Endothelial cell of umbilical vein (primary cell): ENCODE measurements at regions not wholly inside any gene's neighbourhood (a gene's known extent, or its start where the extent isn't known, plus 50 kb on each side); places are given as distances from the start of the nearest gene placed in this dataset.

Source experiments
- BruUV-seq: library from RNA; stranded (reverse); fragments of 400-500 nt; replicated peaks from 2 replicates; lab custom pipeline; 2021; lab: Mats Ljungman, UMichigan
- CTCF ChIA-PET: fragments of 300-600, 350-600 bp; sonication (Branson Sonifier 250); formaldehyde crosslinking; loops from one replicate; lab custom pipeline; 2021; ENCODE audit warnings: antibody characterized with exemption, inconsistent platforms; lab: Charles Lee
- POLR2A ChIA-PET: fragments of 300-600, 350-600 bp; sonication (Branson Sonifier 250); formaldehyde crosslinking; loops from one replicate; lab custom pipeline; 2021; ENCODE audit warnings: antibody characterized with exemption, inconsistent platforms; lab: Charles Lee
- DNase-seq: peaks from one replicate; pipeline ENCODE4 v3.0.0-alpha.2; 2011; ENCODE audit warnings: low read depth, low spot score
- FAIRE-seq: peaks from 2 replicates; lab custom pipeline; 2011; peaks lifted over from hg19 to GRCh38; lab: Jason Lieb, UNC
- H2AFZ ChIP-seq: 2 replicates; pipeline ENCODE4 v1.6.0; 2012; ENCODE audit warnings: low read depth, low read length, control low read depth, inconsistent platforms
- H3K27ac ChIP-seq: 2 replicates; pipeline ENCODE4 v1.5.1; 2011; ENCODE audit warnings: low read depth, mild to moderate bottlenecking, control low read depth, low read length, moderate library complexity; ENCODE audit not compliant: insufficient read depth
- H3K27me3 ChIP-seq, 2 experiments: 2 replicates each; pipeline versions ENCODE4 v1.6.0 to v1.6.1; 2011; ENCODE audit warnings: low read length in 2 of 2, mixed read lengths in 1 of 2; ENCODE audit not compliant: control insufficient read depth in 2 of 2, insufficient read depth in 2 of 2
- H3K36me3 ChIP-seq, 2 experiments: 2 replicates in 1 of 2; 3 replicates in 1 of 2; pipeline ENCODE4 v1.5.1; 2011; ENCODE audit warnings: low read length in 2 of 2, mild to moderate bottlenecking in 1 of 2, moderate library complexity in 1 of 2; ENCODE audit not compliant: control insufficient read depth in 2 of 2, insufficient read depth in 2 of 2; ENCODE audit errors: extremely low read depth in 1 of 2
- H3K4me1 ChIP-seq: 3 replicates; pipeline ENCODE4 v1.5.1; 2011; ENCODE audit warnings: mild to moderate bottlenecking, low read length; ENCODE audit not compliant: control insufficient read depth, insufficient read depth; ENCODE audit errors: extremely low read depth
- H3K4me2 ChIP-seq: 2 replicates; pipeline ENCODE4 v1.6.1; 2011; ENCODE audit warnings: low read length, control low read depth, mixed read lengths; ENCODE audit not compliant: insufficient read depth
- H3K4me3 ChIP-seq, 3 experiments: fragments of 200-600 bp in 1 of 3; sonication (generic), shearing (Covaris generic) in 1 of 3; replicated peaks in 1 of 3; 2 replicates each; pipeline ENCODE4 v1.5.1; 2011 to 2016; ENCODE audit warnings: control low read depth in 3 of 3, low read length in 3 of 3, mild to moderate bottlenecking in 2 of 3, inconsistent platforms in 1 of 3, low read depth in 1 of 3, moderate library complexity in 1 of 3; ENCODE audit not compliant: insufficient read depth in 1 of 3
- H3K79me2 ChIP-seq: 2 replicates; pipeline ENCODE4 v1.6.0; 2012; ENCODE audit warnings: low read length, inconsistent platforms; ENCODE audit not compliant: control insufficient read depth, insufficient read depth
- H3K9ac ChIP-seq: replicated peaks from 2 replicates; pipeline ENCODE3; 2011; ENCODE audit warnings: low read length, control low read depth; ENCODE audit not compliant: insufficient read depth; ENCODE audit errors: extremely low read depth
- H3K9me1 ChIP-seq: replicated peaks from 3 replicates; pipeline ENCODE4 v1.6.0; 2011; ENCODE audit warnings: mild to moderate bottlenecking, low read length; ENCODE audit not compliant: control insufficient read depth, insufficient read depth; ENCODE audit errors: extremely low read depth
- H3K9me3 ChIP-seq: replicated peaks from 2 replicates; pipeline ENCODE4 v1.5.1; 2012; ENCODE audit warnings: low read length, inconsistent platforms; ENCODE audit not compliant: control insufficient read depth, insufficient read depth
- H4K20me1 ChIP-seq: replicated peaks from 2 replicates; pipeline ENCODE3; 2011; ENCODE audit warnings: mild to moderate bottlenecking, low read length; ENCODE audit not compliant: control insufficient read depth, insufficient read depth; ENCODE audit errors: extremely low read depth
- CTCF ChIP-seq, 2 donors: IDR thresholded peaks; 1 replicate in 1 of 2; 2 replicates in 1 of 2; pipeline ENCODE4 v1.5.1; 2011; ENCODE audit warnings: low read length in 2 of 2, mild to moderate bottlenecking in 2 of 2, moderate library complexity in 2 of 2, control low read depth in 1 of 2, inconsistent platforms in 1 of 2, low read depth in 1 of 2; ENCODE audit not compliant: insufficient read depth in 1 of 2; ENCODE audit errors: extremely low read depth in 1 of 2
- EZH2 ChIP-seq: IDR thresholded peaks from 2 replicates; pipeline ENCODE4 v1.6.1; 2012; ENCODE audit warnings: borderline replicate concordance, low read depth, mild to moderate bottlenecking, moderate library complexity, low read length, inconsistent platforms; ENCODE audit not compliant: severe bottlenecking
- POLR2A ChIP-seq: IDR thresholded peaks from 2 replicates; pipeline ENCODE4 v1.6.1; 2012; ENCODE audit warnings: low read depth, mild to moderate bottlenecking, control low read depth, low read length
- POLR2AphosphoS5 ChIP-seq: IDR thresholded peaks from 2 replicates; pipeline ENCODE4 v1.6.1; 2012; ENCODE audit warnings: low read depth, mild to moderate bottlenecking, control low read depth, low read length, moderate library complexity; ENCODE audit not compliant: insufficient read depth
- dilution Hi-C: fragments of 300-500 bp; cut with MboI; formaldehyde crosslinking; loops from one replicate; pipeline ENCODE4 v1.15.0; 2019; ENCODE audit warnings: low sequenced_read_pairs; ENCODE audit not compliant: extremely low pct_ligation_motif_present
- intact Hi-C: fragments of 100-400 bp; cut with micrococcal nuclease; formaldehyde crosslinking; loops from one replicate; pipeline ENCODE4 v1.10.0; 2022

GRCh38 chr15:62325597-62325996, 160.5 kb upstream of the C2CD4B start:
- no peaks in the 10 kb centered on the region for H4K20me1 ChIP-seq
- H3K9me1 ChIP-seq, result no peaks in the 10 kb centered on the region
- DNase-seq (no peak), FAIRE-seq (no peak)
- H3K27me3 ChIP-seq, result peaks cover 5 to 7% of the 10 kb centered on the region in 2 experiments
- no peak overlapping the region for H3K9ac ChIP-seq
- ChIA-PET POLR2A (no interaction called here), CTCF (interaction anchor here (0.6 to 1.3 kb wide), 2 partner anchors 12 to 464 kb away, joined by 3 read pairs; no protein-coding TSS in a partner anchor)
- intact Hi-C loops (no loop called here), dilution Hi-C loops (no loop called here)
- H3K9me3 ChIP-seq, result no peaks in the 10 kb centered on the region
- H3K4me1 ChIP-seq, result no peaks in the 10 kb centered on the region
- no peak overlapping the region for H3K4me2 ChIP-seq
- H3K27ac ChIP-seq, result no peak overlapping the region
- no peak overlapping the region for H3K4me3 ChIP-seq
- TF ChIP-seq EZH2, result no peak
- no peaks in the 10 kb centered on the region for H3K36me3 ChIP-seq
- no peak overlapping the region for H2AFZ ChIP-seq
- no peaks in the 10 kb centered on the region for H3K79me2 ChIP-seq
- no TSS peak for BruUV-seq

DNA sequence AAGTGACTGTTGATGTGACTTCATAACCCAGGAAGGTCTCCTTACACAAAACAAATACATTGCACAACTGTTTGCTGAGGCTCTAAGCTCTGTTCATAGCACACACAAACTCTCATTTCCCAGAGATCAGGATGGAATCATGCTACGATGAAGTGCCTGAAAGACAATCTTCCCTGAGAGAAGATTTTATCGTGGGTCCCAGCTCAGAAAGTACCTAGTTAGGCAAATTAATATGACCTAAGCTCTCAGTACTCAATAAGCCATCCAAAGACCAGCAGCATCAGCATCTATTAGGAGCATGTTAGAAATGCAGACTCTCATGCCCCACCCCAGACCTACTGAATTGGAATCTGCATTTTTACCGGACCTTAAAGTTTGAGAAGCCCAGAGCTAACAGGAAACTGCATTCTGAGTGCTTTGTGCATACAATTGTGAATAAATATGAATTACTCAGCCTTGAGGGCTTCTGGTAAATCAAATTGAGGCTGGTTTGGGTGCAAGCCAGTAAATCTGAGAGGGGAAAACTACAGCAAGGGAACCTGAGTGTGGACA, 161.5 kb upstream of the C2CD4B start:
- Histone ChIP-seq H3K9ac (no peak overlapping the region), H3K36me3 (no peaks in the 10 kb centered on the region), H3K9me1 (no peaks in the 10 kb centered on the region), H3K4me2 (no peak overlapping the region), H2AFZ (no peak overlapping the region), H3K4me3 (no peak overlapping the region), H4K20me1 (no peaks in the 10 kb centered on the region), H3K79me2 (no peaks in the 10 kb centered on the region), H3K27ac (no peak overlapping the region), H3K4me1 (no peaks in the 10 kb centered on the region), H3K9me3 (no peaks in the 10 kb centered on the region), H3K27me3 (peaks cover 5 to 7% of the 10 kb centered on the region in 2 experiments)
- DNase-seq, result no peak
- FAIRE-seq, result no peak
- dilution Hi-C loops, result no loop called here
- no peak for TF ChIP-seq POLR2A
- no peak for TF ChIP-seq POLR2AphosphoS5
- no peak for TF ChIP-seq CTCF (IDR thresholded peaks at IDR 0.05; ENCODE audit: extremely low read depth in 1 of 2, insufficient read depth in 1 of 2, low read depth in 1 of 2, low read length in 2 of 2)
- no peak for TF ChIP-seq EZH2
- BruUV-seq, result no TSS peak
- CTCF ChIA-PET, result interaction anchor here (1.3 kb wide), 1 partner anchor 13 kb away, joined by 3 read pairs; no protein-coding TSS in a partner anchor
- intact Hi-C loops, result no loop called here
- POLR2A ChIA-PET, result no interaction called here
